ENCODE measurements at regions not wholly inside any gene's neighbourhood (a gene's known extent, or its start where the extent isn't known, plus 50 kb on each side); places are given as distances from the start of the nearest gene placed in this dataset.

DNA sequence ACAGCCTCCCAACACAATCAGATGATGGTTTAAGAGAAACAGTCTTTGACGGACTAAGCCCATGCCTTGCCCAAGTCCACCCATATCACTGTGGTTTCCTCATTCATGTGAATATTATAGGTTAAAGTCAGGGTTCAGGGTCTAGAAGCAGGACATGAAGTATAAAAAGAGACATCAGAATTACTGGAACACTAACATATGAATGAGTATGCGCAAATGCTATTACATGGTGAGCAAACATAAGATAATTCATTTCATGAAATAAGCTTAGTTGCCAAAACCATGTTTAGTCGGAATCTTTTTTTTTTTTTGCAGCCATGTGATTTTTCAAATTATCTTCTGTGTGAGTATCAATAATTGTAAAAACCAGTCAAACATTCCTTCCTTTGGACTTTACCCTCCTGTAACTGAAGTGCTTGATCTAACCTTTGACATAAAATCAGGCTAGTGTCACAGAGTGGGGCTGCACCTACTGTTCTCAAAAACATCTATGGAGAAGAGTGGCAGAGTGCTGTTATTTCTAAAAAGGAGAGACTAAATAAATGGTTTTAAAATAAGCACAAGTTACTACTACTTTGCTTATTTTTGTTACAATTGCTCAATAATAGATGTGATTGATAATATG, 84.9 kb upstream of the NRIP1 start:
- DNase-seq (ENCODE audit: extremely low read depth in 1 of 2, low read depth in 1 of 2) = no peak

DNA sequence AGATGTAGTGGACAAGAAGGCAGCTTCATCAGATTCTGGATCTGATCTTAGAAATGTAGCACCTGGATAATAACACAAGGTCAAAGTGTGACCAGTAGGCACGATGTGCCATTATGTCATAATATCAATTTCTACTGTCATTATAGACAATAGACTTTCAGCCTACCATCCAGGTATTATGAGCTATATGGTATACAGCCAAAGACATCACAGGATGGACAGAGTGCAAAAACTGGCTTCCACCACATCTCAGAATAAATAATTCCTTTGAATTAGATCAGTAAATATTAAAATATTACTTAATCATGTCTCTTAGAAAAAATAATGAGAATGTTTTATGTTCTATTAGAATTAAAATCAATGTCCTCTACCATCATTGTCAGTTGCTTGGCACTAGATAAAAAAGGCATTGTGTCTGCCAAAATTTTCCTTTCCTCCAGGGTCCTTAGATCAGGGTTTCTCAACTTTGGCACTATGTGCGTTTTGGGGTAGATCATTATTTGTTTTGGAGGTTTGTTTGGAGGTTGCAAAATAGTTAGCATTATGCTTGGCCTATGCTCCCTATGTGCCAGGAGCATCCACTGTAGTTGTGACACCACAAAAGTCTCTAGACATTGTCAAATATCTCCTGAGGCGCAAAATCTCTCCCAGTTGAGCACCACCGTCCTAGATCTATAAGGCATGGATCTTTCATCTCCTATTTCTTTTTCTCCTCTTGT, 86.7 kb upstream of the NRIP1 start:
- no peak for DNase-seq (ENCODE audit: extremely low read depth in 1 of 2, low read depth in 1 of 2)

DNA sequence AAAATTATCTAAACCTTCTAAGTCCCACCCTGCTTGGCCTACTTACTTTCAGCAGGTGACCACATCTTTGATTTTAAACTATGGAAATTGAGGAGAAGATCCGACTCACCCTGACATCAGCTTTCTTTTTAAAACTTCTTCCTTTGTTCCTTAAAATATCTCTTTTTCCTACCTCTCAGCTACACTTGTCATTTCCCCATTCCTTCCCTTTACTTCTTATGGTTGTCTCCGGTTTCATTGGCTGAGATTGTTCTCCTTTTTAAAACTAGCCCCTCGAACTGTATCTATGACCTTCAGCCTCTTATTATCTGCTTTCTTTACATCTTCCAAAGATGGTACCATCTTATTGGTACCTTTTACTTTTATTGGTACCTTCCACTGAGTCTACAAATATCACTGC, 87.8 kb upstream of the NRIP1 start:
- no peak for DNase-seq (ENCODE audit: extremely low read depth in 1 of 2, low read depth in 1 of 2)

DNA sequence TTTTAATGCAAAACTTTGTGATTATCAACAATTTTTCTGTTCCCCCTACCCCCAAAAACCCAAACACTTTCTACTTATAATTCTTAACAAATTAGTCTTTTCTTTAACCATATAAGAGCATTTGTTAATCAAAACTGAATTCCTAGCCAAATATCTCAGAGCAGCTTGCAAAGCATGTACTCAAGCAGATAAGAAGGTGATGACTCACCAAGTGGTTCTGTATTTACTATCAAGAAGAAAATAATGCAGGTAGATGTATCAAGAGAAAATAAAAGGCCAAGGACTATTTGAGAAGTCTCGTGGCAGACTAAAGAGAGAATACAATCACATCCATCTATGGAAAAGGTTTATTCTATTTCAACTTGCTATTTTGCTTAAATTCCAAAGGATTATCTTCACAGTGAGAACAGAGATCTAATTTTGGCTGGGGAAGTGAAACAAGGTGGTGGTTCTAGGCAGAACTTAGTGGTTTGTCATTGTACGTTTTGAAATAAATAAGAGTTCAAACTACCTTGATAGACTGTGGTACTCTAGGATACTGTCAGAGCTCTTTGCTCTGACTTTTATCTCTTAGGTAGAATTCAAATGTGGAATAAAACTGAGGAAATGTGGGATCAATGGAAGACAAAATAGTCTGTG, 94.7 kb upstream of the NRIP1 start:
- no peak for DNase-seq (ENCODE audit: extremely low read depth in 1 of 2, low read depth in 1 of 2)

DNA sequence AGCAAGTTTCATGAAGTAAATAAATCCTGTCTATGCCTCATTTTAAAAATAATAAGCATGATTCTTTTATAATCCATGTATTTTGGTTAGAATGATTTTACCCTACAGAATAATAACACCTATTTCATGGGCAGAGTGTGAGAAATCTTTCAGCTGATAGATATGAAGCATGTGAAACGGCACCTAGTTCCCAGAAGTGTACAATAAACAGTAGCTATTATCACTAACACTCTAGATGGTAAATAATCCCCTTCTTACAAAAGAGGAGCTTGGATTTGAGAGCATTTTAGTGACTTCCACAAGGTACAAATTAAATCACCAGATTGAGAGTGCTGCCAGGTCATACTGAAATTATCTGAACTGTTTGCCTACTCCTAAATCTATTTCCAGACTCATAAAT, 95.3 kb upstream of the NRIP1 start:
- DNase-seq (ENCODE audit: extremely low read depth in 1 of 2, low read depth in 1 of 2) = no peak

DNA sequence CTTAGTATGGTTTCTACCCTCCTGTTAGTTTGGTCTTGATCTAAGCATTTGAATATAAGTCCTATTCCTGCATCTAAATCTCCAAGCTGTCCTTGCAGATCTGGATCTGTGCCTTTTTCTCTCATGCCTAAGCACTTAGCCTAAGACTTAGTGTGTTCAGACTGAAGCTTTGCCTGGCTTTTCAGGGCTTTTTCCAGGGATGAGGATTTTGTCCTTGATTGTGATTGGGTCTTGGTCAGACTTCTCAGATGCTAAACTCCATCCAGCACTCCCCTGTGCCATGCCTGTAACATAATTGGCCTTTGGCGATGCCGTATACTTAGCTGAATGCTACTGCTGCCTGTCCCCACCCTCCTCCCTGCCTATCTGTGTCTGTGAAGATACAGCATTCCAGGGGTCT, 98.1 kb upstream of the NRIP1 start:
- DNase-seq (ENCODE audit: extremely low read depth in 1 of 2, low read depth in 1 of 2) = no peak

DNA sequence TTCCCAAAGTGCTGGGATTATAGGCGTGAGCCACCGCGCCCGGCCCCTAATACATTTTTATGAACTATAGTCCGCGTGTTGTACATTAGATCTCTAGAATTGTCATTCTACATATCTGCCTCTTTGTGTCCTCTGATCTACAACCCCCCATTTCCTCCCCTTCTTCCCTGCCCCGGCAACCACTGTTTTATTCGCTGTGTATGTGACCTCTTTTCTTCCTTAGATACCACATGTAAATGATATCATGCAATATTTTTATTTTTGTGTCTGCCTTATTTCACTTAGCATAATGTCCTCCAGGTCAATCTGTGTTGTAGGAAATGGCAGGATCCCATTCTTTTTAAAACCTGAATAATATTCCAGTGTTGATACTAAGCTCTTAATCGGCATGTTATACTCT, 99.5 kb upstream of the NRIP1 start:
- no peak for DNase-seq (ENCODE audit: extremely low read depth in 1 of 2, low read depth in 1 of 2)

DNA sequence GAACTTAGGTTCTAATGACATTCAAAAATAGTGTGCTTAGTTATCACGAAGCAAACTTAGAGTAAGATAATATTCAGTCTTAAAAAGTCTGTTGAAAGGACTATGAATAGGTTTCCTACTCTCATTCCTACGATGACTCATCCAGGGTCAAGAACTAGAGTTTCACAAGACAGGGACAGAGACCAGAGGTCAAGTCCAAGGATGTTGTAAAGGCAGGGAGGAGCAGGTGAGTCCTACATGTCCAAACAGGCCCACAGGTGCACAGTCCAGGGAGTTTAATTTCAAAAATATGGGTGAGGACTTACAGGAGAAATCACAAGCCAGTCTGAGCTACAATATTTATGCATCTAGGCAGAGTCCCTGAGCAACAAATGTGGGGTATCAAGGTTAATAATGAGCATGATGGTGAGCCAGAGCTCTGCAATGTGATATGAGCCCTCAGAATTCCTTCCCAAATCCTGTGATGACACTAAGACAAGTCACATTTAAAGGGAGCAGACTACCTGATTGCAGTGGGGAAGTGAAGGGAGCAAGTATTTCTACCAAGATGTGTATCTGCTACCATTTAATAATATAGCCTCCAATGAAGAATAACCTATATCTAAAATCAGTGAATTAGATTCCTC, 100.0 kb upstream of the NRIP1 start:
- DNase-seq (ENCODE audit: extremely low read depth in 1 of 2, low read depth in 1 of 2) = no peak

DNA sequence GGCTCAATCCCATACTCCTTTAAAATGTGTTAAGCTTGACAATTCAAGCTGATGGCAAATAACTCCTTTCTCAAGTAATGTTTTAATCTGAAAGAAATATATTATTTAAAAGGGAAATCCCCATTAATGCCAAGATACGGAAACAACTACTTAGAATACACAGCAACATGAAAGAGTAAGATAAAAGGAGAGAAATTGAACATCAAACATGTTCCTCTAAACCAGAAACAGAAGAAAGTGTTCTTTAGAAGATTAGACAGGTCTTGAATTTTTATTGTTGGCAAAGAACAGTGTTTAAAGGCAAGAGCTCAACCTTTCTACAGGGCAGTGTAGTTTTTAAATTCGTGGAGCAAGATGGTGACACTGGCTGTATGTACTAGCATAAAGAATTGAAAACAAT, 105.8 kb upstream of the NRIP1 start:
- DNase-seq (ENCODE audit: extremely low read depth in 1 of 2, low read depth in 1 of 2) = no peak

DNA sequence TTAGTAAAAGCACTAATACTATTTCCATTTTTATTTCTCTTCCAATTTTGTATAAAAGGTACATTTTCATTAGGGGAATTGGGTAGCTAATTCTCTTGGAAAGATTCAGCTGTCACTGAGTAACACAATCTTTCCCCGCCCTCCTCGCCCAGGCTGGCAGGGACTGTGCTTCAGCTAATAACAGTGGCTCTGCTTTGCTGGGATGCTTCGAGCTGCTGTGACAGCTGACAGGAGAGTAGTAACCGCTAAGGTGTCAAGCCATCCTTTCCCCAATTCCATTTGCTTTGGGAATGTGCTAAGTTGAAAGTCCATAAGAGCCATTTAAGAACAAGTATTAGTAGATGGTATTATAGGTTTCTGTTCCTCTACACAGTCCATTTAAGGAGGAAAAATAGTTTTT, 106.7 kb upstream of the NRIP1 start:
- no peak for DNase-seq (ENCODE audit: extremely low read depth in 1 of 2, low read depth in 1 of 2)

DNA sequence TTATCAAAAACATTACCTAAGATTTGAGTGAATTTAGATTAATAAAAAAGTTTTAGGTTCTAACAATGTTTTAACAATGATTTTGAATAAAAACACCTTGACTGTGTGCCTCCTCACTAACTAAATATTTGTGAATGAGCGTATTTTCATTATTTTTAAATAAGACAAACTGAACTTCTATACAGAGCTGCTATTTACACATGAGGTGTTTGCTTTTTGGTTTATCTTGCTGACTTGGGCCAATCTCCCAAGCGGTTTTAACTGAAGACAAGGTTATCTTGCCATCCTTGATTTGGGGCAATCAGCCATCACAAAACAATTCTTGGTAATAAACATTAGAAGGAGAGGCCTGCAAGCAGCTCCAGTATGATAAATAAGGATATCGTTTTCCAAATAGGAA, 108.2 kb upstream of the NRIP1 start:
- DNase-seq (ENCODE audit: extremely low read depth in 1 of 2, low read depth in 1 of 2) = no peak

DNA sequence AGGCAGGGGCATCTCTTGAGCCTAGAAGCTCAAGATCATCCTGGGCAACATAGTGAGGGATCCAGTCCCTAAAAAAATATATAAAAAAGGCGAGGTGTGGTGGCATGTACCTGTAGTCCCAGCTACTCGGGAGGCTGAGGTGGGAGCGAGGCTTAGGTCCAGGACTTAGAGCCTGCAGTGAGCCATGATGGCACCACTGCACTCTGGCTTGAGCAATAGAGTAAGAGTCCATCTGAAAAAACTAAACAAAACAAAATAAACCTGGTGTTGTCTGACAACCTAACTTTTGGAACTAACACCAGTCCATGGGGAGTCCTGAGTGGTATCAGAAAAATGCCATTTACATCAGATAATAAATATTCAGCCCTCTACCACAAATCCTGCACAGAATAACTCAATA, 110.1 kb upstream of the NRIP1 start:
- DNase-seq (ENCODE audit: extremely low read depth in 1 of 2, low read depth in 1 of 2) = no peak

DNA sequence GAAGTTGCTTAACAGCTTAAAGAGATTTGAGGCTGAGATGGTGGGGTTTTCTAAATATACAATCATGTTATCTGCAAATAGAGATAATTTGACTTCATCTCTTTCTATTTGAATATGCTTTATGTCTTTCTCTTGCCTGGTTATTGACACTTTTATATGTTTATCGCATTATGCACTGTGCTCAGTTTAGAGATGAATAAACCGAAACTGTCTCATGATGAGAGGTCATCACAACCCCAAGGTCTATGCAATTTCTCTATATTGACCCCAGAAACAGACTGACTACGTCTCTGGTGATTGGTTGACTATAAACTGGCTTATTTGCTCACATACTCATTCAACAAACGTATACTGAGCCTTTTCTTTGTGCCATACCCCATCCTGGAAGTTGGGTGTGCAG, 117.9 kb upstream of the NRIP1 start:
- DNase-seq (ENCODE audit: extremely low read depth in 1 of 2, low read depth in 1 of 2) = no peak

DNA sequence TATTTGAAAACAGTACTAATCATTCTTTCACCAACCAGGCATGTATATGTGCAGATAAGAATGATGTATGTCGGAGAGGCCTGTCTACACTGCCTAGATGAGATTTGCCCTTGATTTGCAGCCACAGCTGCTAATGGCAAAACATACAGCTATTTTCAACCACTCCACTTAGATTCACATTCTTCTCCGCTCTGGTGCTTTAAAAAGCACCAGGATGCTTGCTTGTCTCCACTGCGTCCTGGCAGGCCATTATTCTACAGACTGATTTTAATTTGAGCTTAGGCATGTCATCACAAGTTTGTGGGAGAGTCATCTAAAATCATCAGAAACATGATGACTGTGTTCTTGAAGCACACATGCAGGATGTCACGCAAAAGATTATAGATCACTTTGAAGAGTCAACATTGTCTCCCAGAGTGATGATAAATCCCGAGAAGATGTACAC, 119.0 kb upstream of the NRIP1 start:
- no peak for DNase-seq (ENCODE audit: extremely low read depth in 1 of 2, low read depth in 1 of 2)

DNA sequence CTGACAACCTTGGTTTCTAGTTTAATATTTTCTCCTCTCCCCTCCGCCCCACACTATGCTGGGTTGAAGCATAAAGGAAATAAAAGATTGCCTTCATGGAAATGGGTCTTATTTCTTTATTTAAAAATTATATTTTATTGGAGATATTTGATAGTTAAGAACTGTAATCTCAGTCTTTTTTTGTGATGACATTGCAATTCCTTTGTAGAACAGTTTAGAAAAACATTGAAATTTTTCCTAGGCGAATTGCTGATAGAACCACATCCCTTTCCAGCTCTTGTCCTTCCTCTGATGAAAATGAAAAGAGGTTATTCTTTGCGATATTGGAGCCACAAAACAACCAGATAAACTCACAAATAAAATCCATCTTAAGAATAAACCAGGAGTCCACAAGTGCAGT, 125.6 kb upstream of the NRIP1 start:
- DNase-seq (ENCODE audit: extremely low read depth in 1 of 2, low read depth in 1 of 2) = no peak

DNA sequence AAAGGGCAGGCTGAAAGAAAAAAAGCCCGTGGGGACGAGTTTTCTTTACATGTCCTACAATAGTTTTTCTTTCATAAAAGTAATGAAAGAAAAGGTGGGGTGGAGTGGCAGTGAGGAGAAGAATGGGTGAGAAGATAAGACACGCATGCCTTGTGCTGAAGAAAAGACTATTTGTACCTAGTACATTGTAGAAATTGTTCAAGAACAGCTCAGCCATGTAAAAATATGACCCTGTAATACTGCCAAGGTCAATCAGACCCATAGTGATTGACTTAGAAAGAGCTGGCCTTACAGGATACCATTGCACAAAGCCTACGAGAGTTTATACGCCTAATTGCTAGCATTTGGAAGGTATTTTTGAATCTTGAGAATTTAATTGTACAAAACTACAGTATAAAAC, 126.0 kb upstream of the NRIP1 start:
- DNase-seq (ENCODE audit: extremely low read depth in 1 of 2, low read depth in 1 of 2) = no peak

DNA sequence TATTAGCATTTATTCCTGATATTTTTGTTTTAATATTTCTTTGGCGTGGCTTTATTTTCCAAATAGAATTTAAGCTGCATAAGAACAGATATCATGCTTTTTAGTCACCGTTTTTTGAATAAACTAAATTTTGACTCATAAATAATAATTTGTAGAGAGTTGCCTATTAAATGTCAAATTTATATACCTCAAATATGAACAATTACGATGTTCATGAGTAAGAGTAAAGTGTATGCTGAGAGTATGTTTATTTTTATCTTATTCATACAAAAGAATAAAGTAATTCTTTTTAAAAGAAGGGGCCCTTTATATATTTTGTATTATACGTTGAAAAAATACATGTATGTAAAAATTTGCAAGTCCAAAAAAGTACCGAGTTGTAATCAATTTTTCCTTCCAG, 126.5 kb upstream of the NRIP1 start:
- no peak for DNase-seq (ENCODE audit: extremely low read depth in 1 of 2, low read depth in 1 of 2)

DNA sequence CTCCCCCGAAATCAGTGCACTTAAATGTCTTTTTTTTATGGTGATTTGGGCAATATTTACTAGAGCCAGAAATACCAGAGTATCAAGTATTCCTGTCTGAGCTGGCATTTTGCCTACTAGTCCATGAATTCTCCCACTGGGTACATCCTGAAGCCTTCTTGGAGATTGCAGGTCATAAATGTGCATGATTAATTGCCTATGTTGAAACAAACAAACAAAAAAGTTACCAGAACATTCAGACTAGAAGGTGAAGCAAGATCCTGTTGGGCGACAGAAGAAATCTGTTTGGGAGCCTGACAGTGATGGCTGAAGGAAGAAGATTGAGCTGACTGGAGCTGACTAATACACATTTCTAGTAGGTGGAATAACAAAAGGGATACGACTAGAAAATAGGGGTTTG, 127.4 kb upstream of the NRIP1 start:
- DNase-seq (ENCODE audit: extremely low read depth in 1 of 2, low read depth in 1 of 2) = no peak

DNA sequence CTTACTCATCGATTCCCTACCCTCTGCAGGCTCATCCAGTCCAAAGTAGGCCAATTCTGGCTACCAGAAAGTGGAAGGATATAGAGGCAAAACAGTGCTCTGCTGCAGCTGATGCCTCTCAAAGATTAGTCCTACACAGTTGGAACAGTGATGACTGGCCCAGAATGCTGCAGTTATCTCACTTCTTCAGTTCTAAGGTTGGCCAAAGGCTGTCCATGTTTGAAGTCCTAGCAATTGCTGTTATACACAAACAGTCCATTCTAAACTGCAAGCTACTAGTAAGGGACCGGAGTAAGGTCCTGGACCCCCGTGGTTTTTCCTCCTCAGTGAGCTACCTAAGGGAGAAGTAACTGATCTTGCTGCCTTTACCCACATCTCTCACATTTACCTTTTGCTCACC, 129.1 kb upstream of the NRIP1 start:
- no peak for DNase-seq (ENCODE audit: extremely low read depth in 1 of 2, low read depth in 1 of 2)

DNA sequence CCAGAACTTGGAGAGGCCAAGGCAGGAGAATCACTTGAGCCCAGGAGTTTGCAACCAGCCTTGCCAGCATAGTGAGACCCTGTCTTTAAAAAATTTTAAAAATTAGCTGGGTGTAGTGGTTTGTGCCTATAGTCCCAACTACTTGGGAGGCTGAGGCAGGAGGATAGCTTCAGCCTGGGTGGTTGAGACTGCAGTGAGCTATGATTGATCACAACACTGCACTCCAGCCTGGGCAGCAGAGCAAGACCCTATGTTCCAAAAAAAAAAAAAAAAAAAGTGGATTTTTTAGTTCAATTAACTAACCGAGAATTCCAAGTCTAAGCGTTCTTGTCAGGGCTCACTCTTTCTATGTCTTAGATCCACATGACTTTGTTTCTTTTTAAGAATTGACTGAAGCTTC, 130.3 kb upstream of the NRIP1 start:
- no peak for DNase-seq (ENCODE audit: extremely low read depth in 1 of 2, low read depth in 1 of 2)

DNA sequence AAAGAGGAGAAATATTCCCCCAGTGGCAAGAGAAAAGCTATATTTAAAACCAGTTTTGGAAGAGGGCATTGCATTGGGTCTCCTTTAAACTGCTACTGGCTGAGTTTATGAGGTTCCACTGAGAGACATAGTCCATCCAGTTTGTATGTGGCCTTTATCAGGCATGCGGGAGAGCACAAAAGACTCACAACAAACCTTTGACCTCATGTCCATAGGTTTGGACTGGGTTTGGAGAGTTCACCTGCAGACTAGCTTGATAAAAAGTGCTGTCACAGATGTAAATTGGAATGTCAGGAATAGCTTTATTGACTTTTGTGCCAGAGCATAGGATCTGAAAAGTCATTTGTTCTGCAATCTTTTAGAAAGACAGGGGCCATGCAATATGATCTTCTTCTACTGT, 131.0 kb upstream of the NRIP1 start:
- DNase-seq (ENCODE audit: extremely low read depth in 1 of 2, low read depth in 1 of 2) = no peak

DNA sequence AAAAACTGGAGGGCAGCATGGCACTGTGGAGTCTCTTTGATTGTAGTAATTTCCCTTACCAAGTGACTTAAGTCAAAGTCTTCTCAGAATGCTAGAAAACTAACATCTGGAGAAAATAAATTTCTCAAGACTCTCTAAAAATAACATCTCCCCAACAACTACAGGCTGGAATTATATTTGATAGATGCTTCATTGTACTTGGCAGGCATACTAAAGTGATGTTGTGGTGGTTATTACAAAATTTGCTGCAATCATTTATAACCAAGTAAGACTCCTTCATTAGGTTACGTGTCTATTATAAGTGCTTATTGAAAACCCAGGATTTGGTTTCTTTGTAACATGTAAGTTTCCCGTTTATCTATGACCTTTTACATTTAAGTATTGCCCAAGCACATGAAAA, 132.9 kb upstream of the NRIP1 start:
- no peak for DNase-seq (ENCODE audit: extremely low read depth in 1 of 2, low read depth in 1 of 2)

Measured in stimulated activated CD8-positive, alpha-beta memory T cell treated with anti-CD3 and anti-CD28 coated beads, Interleukin-7, amount 100 ng/mL, for 48 hours (primary cell).